GM23338 (cell line): ENCODE measurements at regions not wholly inside any gene's neighbourhood (a gene's known extent, or its start where the extent isn't known, plus 50 kb on each side); places are given as distances from the start of the nearest gene placed in this dataset.

Experiments used
- CREB1 ChIP-seq: fragments of 250-450 bp; sonication (Bioruptor Pico); IDR thresholded peaks from 2 replicates; pipeline ENCODE4 v1.5.0; 2020; ENCODE audit warnings: low read depth, mild to moderate bottlenecking, moderate library complexity
- CTCF ChIP-seq, 2 experiments: fragments of 200-600 bp in 1 of 2; sonication (generic) in 1 of 2; conservative IDR thresholded peaks; 2 replicates each; pipeline versions ENCODE4 v1.5.1 to v1.6.1; 2016 to 2017; ENCODE audit warnings: antibody characterized with exemption in 2 of 2, low read depth in 2 of 2, mild to moderate bottlenecking in 2 of 2, moderate library complexity in 1 of 2
- ETS1 ChIP-seq: IDR thresholded peaks from 2 replicates; pipeline ENCODE4 v1.6.1; 2016; ENCODE audit warnings: antibody characterized with exemption
- EZH2 ChIP-seq: fragments of 200-600 bp; sonication (generic); IDR thresholded peaks from one replicate; pipeline ENCODE4 v1.8.0; 2017; ENCODE audit warnings: antibody characterized with exemption, mild to moderate bottlenecking, low read depth; ENCODE audit not compliant: unreplicated experiment
- EZH2phosphoT487 ChIP-seq: fragments of 200-600 bp; sonication (generic); IDR thresholded peaks from one replicate; pipeline ENCODE4 v1.8.1; 2018; ENCODE audit warnings: antibody characterized with exemption; ENCODE audit not compliant: unreplicated experiment
- JUNB ChIP-seq: IDR thresholded peaks from one replicate; pipeline ENCODE4 v1.6.1; 2016; ENCODE audit warnings: antibody characterized with exemption; ENCODE audit not compliant: unreplicated experiment
- NANOG ChIP-seq: IDR thresholded peaks from 2 replicates; pipeline ENCODE4 v1.6.1; 2016; ENCODE audit warnings: antibody characterized with exemption, borderline replicate concordance
- POLR2AphosphoS5 ChIP-seq: IDR thresholded peaks from 2 replicates; pipeline ENCODE4 v1.6.1; 2016; ENCODE audit warnings: antibody characterized with exemption, low read depth
- STAT1 ChIP-seq: IDR thresholded peaks from one replicate; pipeline ENCODE4 v1.6.1; 2016; ENCODE audit warnings: antibody characterized with exemption; ENCODE audit not compliant: unreplicated experiment
- ZNF114 ChIP-seq: fragments of 250-450 bp; sonication (Bioruptor Pico); IDR thresholded peaks from 2 replicates; pipeline ENCODE4 v1.5.0; 2020; ENCODE audit warnings: mild to moderate bottlenecking, moderate library complexity
- ZNF331 ChIP-seq: fragments of 250-450 bp; sonication (Bioruptor Pico); IDR thresholded peaks from 2 replicates; pipeline ENCODE4 v1.5.0; 2020; ENCODE audit warnings: low read depth, mild to moderate bottlenecking, moderate library complexity
- ZNF462 ChIP-seq: fragments of 250-450 bp; sonication (Bioruptor Pico); IDR thresholded peaks from 2 replicates; pipeline ENCODE4 v1.5.0; 2020; ENCODE audit warnings: mild to moderate bottlenecking, moderate library complexity
- TF ChIP-seq, protein P1 (sequence below): IDR thresholded peaks from one replicate; pipeline ENCODE4 v1.6.1; 2018; ENCODE audit warnings: antibody characterized with exemption; ENCODE audit not compliant: unreplicated experiment

DNA sequence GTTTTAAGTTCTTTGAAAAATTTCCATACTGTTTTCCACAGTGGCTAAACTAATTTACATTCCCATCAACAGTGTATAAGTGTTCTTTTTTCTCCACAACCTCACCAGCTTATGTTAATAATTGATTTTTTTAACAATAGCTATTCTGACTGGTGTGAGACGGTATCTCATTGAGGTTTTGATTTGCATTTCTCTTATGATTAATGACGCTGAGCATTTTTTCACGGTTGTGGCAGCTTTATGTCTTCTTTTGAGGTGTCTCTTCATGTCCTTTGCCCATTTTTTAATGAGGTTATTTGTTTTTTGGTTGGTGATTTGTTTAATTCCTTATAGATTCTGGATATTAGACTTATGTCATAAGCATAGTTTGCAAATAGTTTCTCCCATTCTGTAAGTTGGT lies 997.9 kb downstream of the SUCLG1 start:
- TF ChIP-seq CTCF (conservative IDR thresholded peaks at IDR 0.05; ENCODE audit: low read depth in 2 of 2) (no peak), CREB1 (no peak), EZH2 (no peak), EZH2phosphoT487 (no peak), POLR2AphosphoS5 (no peak), JUNB (no peak), ETS1 (no peak), STAT1 (no peak), ZNF114 (CRISPR knock-in tag) (no peak), NANOG (no peak), ZNF462 (CRISPR knock-in tag) (no peak), ZNF331 (no peak)
- TF ChIP-seq, protein P1, sequence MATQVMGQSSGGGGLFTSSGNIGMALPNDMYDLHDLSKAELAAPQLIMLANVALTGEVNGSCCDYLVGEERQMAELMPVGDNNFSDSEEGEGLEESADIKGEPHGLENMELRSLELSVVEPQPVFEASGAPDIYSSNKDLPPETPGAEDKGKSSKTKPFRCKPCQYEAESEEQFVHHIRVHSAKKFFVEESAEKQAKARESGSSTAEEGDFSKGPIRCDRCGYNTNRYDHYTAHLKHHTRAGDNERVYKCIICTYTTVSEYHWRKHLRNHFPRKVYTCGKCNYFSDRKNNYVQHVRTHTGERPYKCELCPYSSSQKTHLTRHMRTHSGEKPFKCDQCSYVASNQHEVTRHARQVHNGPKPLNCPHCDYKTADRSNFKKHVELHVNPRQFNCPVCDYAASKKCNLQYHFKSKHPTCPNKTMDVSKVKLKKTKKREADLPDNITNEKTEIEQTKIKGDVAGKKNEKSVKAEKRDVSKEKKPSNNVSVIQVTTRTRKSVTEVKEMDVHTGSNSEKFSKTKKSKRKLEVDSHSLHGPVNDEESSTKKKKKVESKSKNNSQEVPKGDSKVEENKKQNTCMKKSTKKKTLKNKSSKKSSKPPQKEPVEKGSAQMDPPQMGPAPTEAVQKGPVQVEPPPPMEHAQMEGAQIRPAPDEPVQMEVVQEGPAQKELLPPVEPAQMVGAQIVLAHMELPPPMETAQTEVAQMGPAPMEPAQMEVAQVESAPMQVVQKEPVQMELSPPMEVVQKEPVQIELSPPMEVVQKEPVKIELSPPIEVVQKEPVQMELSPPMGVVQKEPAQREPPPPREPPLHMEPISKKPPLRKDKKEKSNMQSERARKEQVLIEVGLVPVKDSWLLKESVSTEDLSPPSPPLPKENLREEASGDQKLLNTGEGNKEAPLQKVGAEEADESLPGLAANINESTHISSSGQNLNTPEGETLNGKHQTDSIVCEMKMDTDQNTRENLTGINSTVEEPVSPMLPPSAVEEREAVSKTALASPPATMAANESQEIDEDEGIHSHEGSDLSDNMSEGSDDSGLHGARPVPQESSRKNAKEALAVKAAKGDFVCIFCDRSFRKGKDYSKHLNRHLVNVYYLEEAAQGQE = no peak
